ENCODE measurements at regions not wholly inside any gene's neighbourhood (a gene's known extent, or its start where the extent isn't known, plus 50 kb on each side); places are given as distances from the start of the nearest gene placed in this dataset.

DNA sequence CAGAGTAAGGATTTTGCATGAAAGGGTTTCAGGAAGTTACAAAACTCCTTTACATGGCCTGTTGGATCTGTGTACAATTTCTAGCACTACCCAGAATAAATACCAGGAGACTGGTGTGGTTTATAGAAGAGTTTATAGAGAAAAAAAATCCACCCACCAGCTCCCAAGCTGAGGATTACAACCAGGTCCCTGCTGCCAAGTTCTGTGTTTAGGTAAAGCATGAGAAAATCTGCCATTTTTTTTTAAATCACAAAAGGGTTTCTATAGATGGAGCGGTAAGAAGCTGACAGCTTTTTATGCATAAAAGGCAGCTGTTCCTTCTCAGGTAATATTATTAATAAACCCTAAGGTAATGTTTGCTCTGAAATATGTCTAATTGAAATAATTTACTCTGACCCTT, 545.4 kb upstream of the ZEB2 start:
- TF ChIP-seq, protein P1, sequence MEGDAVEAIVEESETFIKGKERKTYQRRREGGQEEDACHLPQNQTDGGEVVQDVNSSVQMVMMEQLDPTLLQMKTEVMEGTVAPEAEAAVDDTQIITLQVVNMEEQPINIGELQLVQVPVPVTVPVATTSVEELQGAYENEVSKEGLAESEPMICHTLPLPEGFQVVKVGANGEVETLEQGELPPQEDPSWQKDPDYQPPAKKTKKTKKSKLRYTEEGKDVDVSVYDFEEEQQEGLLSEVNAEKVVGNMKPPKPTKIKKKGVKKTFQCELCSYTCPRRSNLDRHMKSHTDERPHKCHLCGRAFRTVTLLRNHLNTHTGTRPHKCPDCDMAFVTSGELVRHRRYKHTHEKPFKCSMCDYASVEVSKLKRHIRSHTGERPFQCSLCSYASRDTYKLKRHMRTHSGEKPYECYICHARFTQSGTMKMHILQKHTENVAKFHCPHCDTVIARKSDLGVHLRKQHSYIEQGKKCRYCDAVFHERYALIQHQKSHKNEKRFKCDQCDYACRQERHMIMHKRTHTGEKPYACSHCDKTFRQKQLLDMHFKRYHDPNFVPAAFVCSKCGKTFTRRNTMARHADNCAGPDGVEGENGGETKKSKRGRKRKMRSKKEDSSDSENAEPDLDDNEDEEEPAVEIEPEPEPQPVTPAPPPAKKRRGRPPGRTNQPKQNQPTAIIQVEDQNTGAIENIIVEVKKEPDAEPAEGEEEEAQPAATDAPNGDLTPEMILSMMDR (IDR thresholded peaks at IDR 0.05), result no peak
- TF ChIP-seq POLR2A (IDR thresholded peaks at IDR 0.05), result no peak

Data from testis (tissue), 2 donors.